ENCODE measurements at regions not wholly inside any gene's neighbourhood (a gene's known extent, or its start where the extent isn't known, plus 50 kb on each side); places are given as distances from the start of the nearest gene placed in this dataset.

- Histone ChIP-seq H2BK120ac (ENCODE audit: low read depth, low read length, poor library complexity, severe bottlenecking) (no peak overlapping the region), H3K79me2 (ENCODE audit: insufficient read depth, low read length) (no peaks in the 10 kb centered on the region), H2BK20ac (ENCODE audit: low read depth, low read length, poor library complexity, severe bottlenecking) (no peak overlapping the region), H3K4me1 (ENCODE audit: insufficient read depth, low read length) (peaks cover 2% of the 10 kb centered on the region; the same call in 1 of the 2 replicates), H4K20me1 (ENCODE audit: control insufficient read depth, insufficient read depth, insufficient read length) (no peaks in the 10 kb centered on the region), H3K9me3 (ENCODE audit: control insufficient read depth, low read depth, low read length) (no peaks in the 10 kb centered on the region), H3K23ac (ENCODE audit: insufficient read length, low read depth, low read length) (no peak overlapping the region), H4K8ac (replicated peaks; ENCODE audit: insufficient read length, low read depth, low read length) (no peak overlapping the region), H3K18ac (ENCODE audit: insufficient read length, low read depth, low read length) (no peak overlapping the region), H3K14ac (ENCODE audit: insufficient read depth, low read length) (no peak overlapping the region), H3K27ac (ENCODE audit: insufficient read length, low read depth, low read length) (no peak overlapping the region), H3K23me2 (ENCODE audit: insufficient read length, low read depth, low read length, poor library complexity, severe bottlenecking) (no peaks in the 10 kb centered on the region), H2BK5ac (ENCODE audit: insufficient read length, low read length) (no peak overlapping the region), H3K79me1 (ENCODE audit: insufficient read depth, low read depth, low read length, poor library complexity, severe bottlenecking) (no peaks in the 10 kb centered on the region), H4K5ac (ENCODE audit: insufficient read length, low read depth, low read length) (no peak overlapping the region), H2AFZ (ENCODE audit: low read length) (no peak overlapping the region), H2AK5ac (ENCODE audit: insufficient read length, low read length) (no peak overlapping the region), H2BK15ac (ENCODE audit: low read depth, low read length) (no peak overlapping the region), H3K56ac (ENCODE audit: insufficient read length, low read depth, low read length) (no peak overlapping the region), H3K27me3 (ENCODE audit: insufficient read depth, low read length) (no peaks in the 10 kb centered on the region), H3K4ac (ENCODE audit: low read depth, low read length) (no peak overlapping the region), H2BK12ac (ENCODE audit: insufficient read length, low read depth, low read length) (no peak overlapping the region), H3K4me2 (ENCODE audit: insufficient read depth, insufficient read length, low read length) (no peak overlapping the region), H3K9ac (ENCODE audit: extremely low read depth, insufficient read length, low read length) (no peak overlapping the region), H4K91ac (ENCODE audit: insufficient read length, low read depth, low read length) (no peak overlapping the region), H3T11ph (ENCODE audit: low read length) (no peak overlapping the region)
- Mint-ChIP-seq H3K36me3 (ENCODE audit: insufficient read depth in 1 of 3, low read depth in 3 of 3) (peaks cover 0 to 4% (median 0%) of the 10 kb centered on the region in 3 experiments; a peak in 1 of 7 replicates), H3K27ac (no peak overlapping the region; a peak in 1 of 7 replicates), H3K27me3 (ENCODE audit: low read depth) (no peaks in the 10 kb centered on the region), H3K9me3 (peaks cover 3 to 6% of the 10 kb centered on the region in 2 experiments; a peak in 3 of 5 replicates), H3K4me3 (no peak overlapping the region), H3K4me1 (peaks cover 17 to 20% of the 10 kb centered on the region in 2 experiments)
- WGBS (ENCODE audit: extremely low coverage, insufficient read length, low lambda C conversion rate): no CpG with 5 or more reads among the region's 2 CpGs
- no peak for TF ChIP-seq CTCF (conservative IDR thresholded peaks at IDR 0.05)
- no peak for DNase-seq
Observed at GRCh38 chr5:106906199-106906598, 764.5 kb downstream of the EFNA5 start.
